ENCODE measurements at regions not wholly inside any gene's neighbourhood (a gene's known extent, or its start where the extent isn't known, plus 50 kb on each side); places are given as distances from the start of the nearest gene placed in this dataset.

DNA sequence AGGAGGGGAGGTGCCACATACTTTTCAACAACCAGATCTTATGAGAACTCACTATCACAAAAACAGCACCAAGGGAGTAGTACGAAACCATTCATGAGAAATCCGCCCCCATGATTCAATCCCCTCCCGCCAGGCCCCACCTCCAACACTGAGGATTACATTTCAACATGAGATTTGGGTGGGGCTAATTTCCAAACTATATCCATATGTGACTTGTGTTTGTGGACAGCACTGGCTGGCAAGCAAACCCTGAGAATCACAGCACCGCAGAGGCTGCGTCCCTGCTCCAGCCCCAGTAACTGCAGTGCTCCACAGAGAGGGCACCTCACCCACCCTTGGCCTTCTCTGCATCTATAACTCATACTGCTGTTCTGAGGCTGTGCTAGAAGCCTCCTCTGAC is 211.2 kb upstream of the PODXL start:
- TF ChIP-seq POLR2A (IDR thresholded peaks at IDR 0.05) = no peak
- TF ChIP-seq, protein P1, sequence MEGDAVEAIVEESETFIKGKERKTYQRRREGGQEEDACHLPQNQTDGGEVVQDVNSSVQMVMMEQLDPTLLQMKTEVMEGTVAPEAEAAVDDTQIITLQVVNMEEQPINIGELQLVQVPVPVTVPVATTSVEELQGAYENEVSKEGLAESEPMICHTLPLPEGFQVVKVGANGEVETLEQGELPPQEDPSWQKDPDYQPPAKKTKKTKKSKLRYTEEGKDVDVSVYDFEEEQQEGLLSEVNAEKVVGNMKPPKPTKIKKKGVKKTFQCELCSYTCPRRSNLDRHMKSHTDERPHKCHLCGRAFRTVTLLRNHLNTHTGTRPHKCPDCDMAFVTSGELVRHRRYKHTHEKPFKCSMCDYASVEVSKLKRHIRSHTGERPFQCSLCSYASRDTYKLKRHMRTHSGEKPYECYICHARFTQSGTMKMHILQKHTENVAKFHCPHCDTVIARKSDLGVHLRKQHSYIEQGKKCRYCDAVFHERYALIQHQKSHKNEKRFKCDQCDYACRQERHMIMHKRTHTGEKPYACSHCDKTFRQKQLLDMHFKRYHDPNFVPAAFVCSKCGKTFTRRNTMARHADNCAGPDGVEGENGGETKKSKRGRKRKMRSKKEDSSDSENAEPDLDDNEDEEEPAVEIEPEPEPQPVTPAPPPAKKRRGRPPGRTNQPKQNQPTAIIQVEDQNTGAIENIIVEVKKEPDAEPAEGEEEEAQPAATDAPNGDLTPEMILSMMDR (IDR thresholded peaks at IDR 0.05) = no peak

Data from body of pancreas (tissue), 4 donors.